Activated CD4-positive, alpha-beta T cell treated with anti-CD3 and anti-CD28 coated beads for 4 hours (primary cell): ENCODE measurements at regions not wholly inside any gene's neighbourhood (a gene's known extent, or its start where the extent isn't known, plus 50 kb on each side); places are given as distances from the start of the nearest gene placed in this dataset.

Source experiments
- DNase-seq, 2 donors: peaks; one replicate each; pipeline ENCODE4 v3.0.0-alpha.2; 2020

GRCh38 chr10:33807531-33808359, 473.3 kb upstream of the NRP1 start:
- no peak for DNase-seq

- no peak for DNase-seq
Measured at GRCh38 chr10:33805831-33806230, 471.4 kb upstream of the NRP1 start.

GRCh38 chr10:33804584-33804983, 470.1 kb upstream of the NRP1 start:
- no peak for DNase-seq

- DNase-seq, result no peak
Measured at GRCh38 chr10:33803248-33803647, 468.8 kb upstream of the NRP1 start.

- DNase-seq, result no peak
Measured at GRCh38 chr10:33802566-33802965, 468.1 kb upstream of the NRP1 start.

- DNase-seq, result no peak
Measured at GRCh38 chr10:33801705-33802104, 467.2 kb upstream of the NRP1 start.

- DNase-seq, result no peak
Measured at GRCh38 chr10:33800986-33801385, 466.5 kb upstream of the NRP1 start.

GRCh38 chr10:33800545-33800944, 466.1 kb upstream of the NRP1 start:
- DNase-seq, result no peak

- DNase-seq, result no peak
Measured at GRCh38 chr10:33799944-33800323, 465.5 kb upstream of the NRP1 start.

GRCh38 chr10:33799281-33799943, 464.9 kb upstream of the NRP1 start:
- no peak for DNase-seq

- no peak for DNase-seq
Measured at GRCh38 chr10:33798754-33799153, 464.3 kb upstream of the NRP1 start.

- DNase-seq, result no peak
Measured at GRCh38 chr10:33796680-33797079, 462.2 kb upstream of the NRP1 start.

GRCh38 chr10:33795529-33795928, 461.1 kb upstream of the NRP1 start:
- DNase-seq, result no peak

GRCh38 chr10:33794460-33794859, 460.0 kb upstream of the NRP1 start:
- DNase-seq, result no peak

- DNase-seq, result no peak
Measured at GRCh38 chr10:33793793-33794192, 459.3 kb upstream of the NRP1 start.

GRCh38 chr10:33791272-33791660, 456.8 kb upstream of the NRP1 start:
- DNase-seq, result no peak

GRCh38 chr10:33790521-33791271, 456.2 kb upstream of the NRP1 start:
- DNase-seq, result no peak

GRCh38 chr10:33783557-33783956, 449.1 kb upstream of the NRP1 start:
- no peak for DNase-seq

GRCh38 chr10:33783078-33783477, 448.6 kb upstream of the NRP1 start:
- DNase-seq, result no peak

- DNase-seq, result no peak
Measured at GRCh38 chr10:33781606-33782395, 447.3 kb upstream of the NRP1 start.

GRCh38 chr10:33780961-33781360, 446.5 kb upstream of the NRP1 start:
- no peak for DNase-seq

GRCh38 chr10:33777223-33777622, 442.8 kb upstream of the NRP1 start:
- DNase-seq, result no peak
